ENCODE measurements at regions not wholly inside any gene's neighbourhood (a gene's known extent, or its start where the extent isn't known, plus 50 kb on each side); places are given as distances from the start of the nearest gene placed in this dataset.

GRCh38 chr1:5670590-5671350 is 321.5 kb downstream of the NPHP4 start:
- no peak overlapping the region for H3K4me3 ChIP-seq (ENCODE audit: low read depth, low read length)
- DNase-seq (ENCODE audit: low read depth): no peak
- TF ChIP-seq CTCF (IDR thresholded peaks at IDR 0.05; ENCODE audit: insufficient read depth, low read depth, low read length, missing control alignments): no peak

- DNase-seq (ENCODE audit: low read depth): no peak
- no peak overlapping the region for H3K4me3 ChIP-seq (ENCODE audit: low read depth, low read length)
- TF ChIP-seq CTCF (IDR thresholded peaks at IDR 0.05; ENCODE audit: insufficient read depth, low read depth, low read length, missing control alignments): no peak
Observed at GRCh38 chr1:5667513-5668325, 324.5 kb downstream of the NPHP4 start.

GRCh38 chr1:5664906-5665875 is 327.0 kb downstream of the NPHP4 start:
- no peak for TF ChIP-seq CTCF (IDR thresholded peaks at IDR 0.05; ENCODE audit: insufficient read depth, low read depth, low read length, missing control alignments)
- no peak overlapping the region for H3K4me3 ChIP-seq (ENCODE audit: low read depth, low read length)
- no peak for DNase-seq (ENCODE audit: low read depth)

GRCh38 chr1:5664081-5664768 is 328.0 kb downstream of the NPHP4 start:
- DNase-seq (ENCODE audit: low read depth): no peak
- no peak overlapping the region for H3K4me3 ChIP-seq (ENCODE audit: low read depth, low read length)
- TF ChIP-seq CTCF (IDR thresholded peaks at IDR 0.05; ENCODE audit: insufficient read depth, low read depth, low read length, missing control alignments): no peak

GRCh38 chr1:5662744-5663126 is 329.5 kb downstream of the NPHP4 start:
- no peak overlapping the region for H3K4me3 ChIP-seq (ENCODE audit: low read depth, low read length)
- no peak for TF ChIP-seq CTCF (IDR thresholded peaks at IDR 0.05; ENCODE audit: insufficient read depth, low read depth, low read length, missing control alignments)
- no peak for DNase-seq (ENCODE audit: low read depth)

Data from GM12865 (cell line).